ENCODE measurements at regions not wholly inside any gene's neighbourhood (a gene's known extent, or its start where the extent isn't known, plus 50 kb on each side); places are given as distances from the start of the nearest gene placed in this dataset.

DNA sequence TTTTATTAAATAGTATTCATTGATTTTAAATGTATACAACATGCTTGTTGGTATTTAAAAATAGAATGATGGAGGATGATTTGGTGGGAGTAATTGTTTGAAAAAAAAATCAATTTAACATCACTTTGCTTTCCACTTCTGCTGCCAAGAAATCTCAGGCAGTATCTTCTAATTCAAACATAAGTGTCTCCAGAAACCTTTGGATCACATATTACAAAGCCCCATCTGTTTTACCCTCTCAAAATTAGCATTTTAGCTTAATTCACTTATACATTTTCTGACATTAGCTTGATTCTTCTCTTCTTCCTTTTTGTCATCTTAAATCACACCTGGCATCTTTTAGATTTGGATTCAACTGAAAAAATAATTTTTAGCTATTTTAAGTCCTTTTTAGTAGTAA lies 72.9 kb upstream of the KMT2C start:
- H2BK20ac ChIP-seq (ENCODE audit: low read depth, low read length) = no peak overlapping the region
- no peaks in the 10 kb centered on the region for H3K9me3 ChIP-seq (ENCODE audit: control insufficient read depth, insufficient read depth, low read length)
- no peaks in the 10 kb centered on the region for H3K79me1 ChIP-seq (ENCODE audit: low read depth in 1 of 2, low read length in 2 of 2)
- H4K5ac ChIP-seq (ENCODE audit: low read depth, low read length) = no peak overlapping the region
- no peaks in the 10 kb centered on the region for H4K20me1 ChIP-seq (ENCODE audit: insufficient read depth, low read length)
- H3K4me2 ChIP-seq (ENCODE audit: low read depth, low read length) = no peak overlapping the region
- H3K36me3 ChIP-seq (ENCODE audit: control insufficient read depth, insufficient read depth, low read length) = no peaks in the 10 kb centered on the region
- DNase-seq (no peak), ATAC-seq (ENCODE audit: low read depth) (no peak)
- H3K18ac ChIP-seq (ENCODE audit: low read depth, low read length) = no peak overlapping the region
- H2AFZ ChIP-seq (replicated peaks; ENCODE audit: low read length, poor library complexity) = no peak overlapping the region
- no peak overlapping the region for H2AK5ac ChIP-seq (ENCODE audit: low read depth, low read length)
- no peak overlapping the region for H3K27ac ChIP-seq (ENCODE audit: insufficient read depth, low read length)
- H3K4me3 ChIP-seq (ENCODE audit: insufficient read depth, low read depth, low read length) = no peak overlapping the region
- H2BK120ac ChIP-seq (ENCODE audit: low read depth, low read length) = no peak overlapping the region
- H3K9ac ChIP-seq (ENCODE audit: low read depth, low read length) = no peak overlapping the region
- H3K27me3 ChIP-seq (ENCODE audit: control insufficient read depth, insufficient read depth, low read length) = no peaks in the 10 kb centered on the region
- TF ChIP-seq MXI1 (IDR thresholded peaks at IDR 0.05; ENCODE audit: borderline replicate concordance, low read depth, low read length) (no peak), NFE2L2 (IDR thresholded peaks at IDR 0.05; ENCODE audit: low read depth, low read length) (no peak), RCOR1 (IDR thresholded peaks at IDR 0.05; ENCODE audit: insufficient replicate concordance, low read length) (no peak), FOS (IDR thresholded peaks at IDR 0.05; ENCODE audit: low read depth, low read length) (no peak), POLR2A (IDR thresholded peaks at IDR 0.05; ENCODE audit: low read depth, low read length) (no peak), CHD1 (IDR thresholded peaks at IDR 0.05; ENCODE audit: low read depth, low read length) (no peak), MAFK (IDR thresholded peaks at IDR 0.05; ENCODE audit: low read depth, low read length) (no peak), BHLHE40 (IDR thresholded peaks at IDR 0.05; ENCODE audit: low read depth, low read length) (no peak)
- TF ChIP-seq, protein P1, sequence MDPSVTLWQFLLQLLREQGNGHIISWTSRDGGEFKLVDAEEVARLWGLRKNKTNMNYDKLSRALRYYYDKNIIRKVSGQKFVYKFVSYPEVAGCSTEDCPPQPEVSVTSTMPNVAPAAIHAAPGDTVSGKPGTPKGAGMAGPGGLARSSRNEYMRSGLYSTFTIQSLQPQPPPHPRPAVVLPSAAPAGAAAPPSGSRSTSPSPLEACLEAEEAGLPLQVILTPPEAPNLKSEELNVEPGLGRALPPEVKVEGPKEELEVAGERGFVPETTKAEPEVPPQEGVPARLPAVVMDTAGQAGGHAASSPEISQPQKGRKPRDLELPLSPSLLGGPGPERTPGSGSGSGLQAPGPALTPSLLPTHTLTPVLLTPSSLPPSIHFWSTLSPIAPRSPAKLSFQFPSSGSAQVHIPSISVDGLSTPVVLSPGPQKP (IDR thresholded peaks at IDR 0.05; ENCODE audit: borderline replicate concordance, low read depth, low read length) = no peak
- TF ChIP-seq, protein P2, sequence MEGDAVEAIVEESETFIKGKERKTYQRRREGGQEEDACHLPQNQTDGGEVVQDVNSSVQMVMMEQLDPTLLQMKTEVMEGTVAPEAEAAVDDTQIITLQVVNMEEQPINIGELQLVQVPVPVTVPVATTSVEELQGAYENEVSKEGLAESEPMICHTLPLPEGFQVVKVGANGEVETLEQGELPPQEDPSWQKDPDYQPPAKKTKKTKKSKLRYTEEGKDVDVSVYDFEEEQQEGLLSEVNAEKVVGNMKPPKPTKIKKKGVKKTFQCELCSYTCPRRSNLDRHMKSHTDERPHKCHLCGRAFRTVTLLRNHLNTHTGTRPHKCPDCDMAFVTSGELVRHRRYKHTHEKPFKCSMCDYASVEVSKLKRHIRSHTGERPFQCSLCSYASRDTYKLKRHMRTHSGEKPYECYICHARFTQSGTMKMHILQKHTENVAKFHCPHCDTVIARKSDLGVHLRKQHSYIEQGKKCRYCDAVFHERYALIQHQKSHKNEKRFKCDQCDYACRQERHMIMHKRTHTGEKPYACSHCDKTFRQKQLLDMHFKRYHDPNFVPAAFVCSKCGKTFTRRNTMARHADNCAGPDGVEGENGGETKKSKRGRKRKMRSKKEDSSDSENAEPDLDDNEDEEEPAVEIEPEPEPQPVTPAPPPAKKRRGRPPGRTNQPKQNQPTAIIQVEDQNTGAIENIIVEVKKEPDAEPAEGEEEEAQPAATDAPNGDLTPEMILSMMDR (conservative IDR thresholded peaks at IDR 0.05; ENCODE audit: low read depth, low read length) = no peak
- CTCF ChIA-PET = no interaction called here
- POLR2A ChIA-PET (ENCODE audit: unreplicated experiment) = no interaction called here
- H4K91ac ChIP-seq (ENCODE audit: insufficient read depth, low read depth, low read length) = no peak overlapping the region
- H3K4me1 ChIP-seq (ENCODE audit: control insufficient read depth, insufficient read depth, low read length) = no peaks in the 10 kb centered on the region
- H3K9me1 ChIP-seq (ENCODE audit: insufficient read depth, low read length) = no peaks in the 10 kb centered on the region
- dilution Hi-C loops (cut with HindIII; ENCODE audit: low sequenced_read_pairs, unreplicated experiment) (no loop called here), intact Hi-C loops (cut with micrococcal nuclease) (no loop called here), in situ Hi-C loops (cut with MboI; ENCODE audit: low sequenced_read_pairs) (no loop called here)
- no peak overlapping the region for H2BK15ac ChIP-seq (ENCODE audit: low read depth, low read length)
- no peak overlapping the region for H3K14ac ChIP-seq (replicated peaks; ENCODE audit: low read depth, low read length)
- no peak overlapping the region for H3K4ac ChIP-seq (ENCODE audit: low read depth, low read length)
- H3K56ac ChIP-seq (ENCODE audit: extremely low read depth, insufficient read depth, low read length) = no peak overlapping the region
- BruUV-seq (replicated peaks) = no TSS peak
- no peak overlapping the region for H4K8ac ChIP-seq (ENCODE audit: low read depth in 2 of 2, low read length in 2 of 2)
- H3K23ac ChIP-seq (ENCODE audit: low read depth, low read length) = no peak overlapping the region
- H2BK5ac ChIP-seq (ENCODE audit: low read depth, low read length, poor library complexity, severe bottlenecking) = no peak overlapping the region
- H2AK9ac ChIP-seq (replicated peaks; ENCODE audit: low read depth, low read length, poor library complexity) = no peak overlapping the region
